H9 (cell line): ENCODE measurements at regions not wholly inside any gene's neighbourhood (a gene's known extent, or its start where the extent isn't known, plus 50 kb on each side); places are given as distances from the start of the nearest gene placed in this dataset.

Experiments
- DNase-seq: peaks from one replicate; pipeline ENCODE4 v3.0.0-alpha.2; 2017
- H2AFZ ChIP-seq: one replicate; pipeline ENCODE4 v1.6.1; 2013; ENCODE audit warnings: mild to moderate bottlenecking, low read length, control low read depth, moderate library complexity
- H2AK5ac ChIP-seq: 2 replicates; pipeline ENCODE4 v1.6.1; 2013; ENCODE audit warnings: low read length, control low read depth, mixed read lengths; ENCODE audit not compliant: insufficient read length
- H2BK120ac ChIP-seq: one replicate; pipeline ENCODE4 v1.6.1; 2013; ENCODE audit warnings: low read depth, mild to moderate bottlenecking, low read length, control low read depth, inconsistent platforms; ENCODE audit not compliant: poor library complexity, severe bottlenecking
- H2BK12ac ChIP-seq: 2 replicates; pipeline ENCODE4 v1.6.1; 2013; ENCODE audit warnings: low read length, control low read depth, mixed read lengths, low read depth; ENCODE audit not compliant: insufficient read length
- H2BK15ac ChIP-seq: 2 replicates; pipeline ENCODE4 v1.6.1; 2013; ENCODE audit warnings: low read depth, low read length, control low read depth
- H2BK20ac ChIP-seq: one replicate; pipeline ENCODE4 v1.6.1; 2013; ENCODE audit warnings: low read depth, mild to moderate bottlenecking, low read length, control low read depth, inconsistent platforms; ENCODE audit not compliant: poor library complexity, severe bottlenecking
- H2BK5ac ChIP-seq: 2 replicates; pipeline ENCODE4 v1.6.1; 2013; ENCODE audit warnings: low read length, control low read depth, mixed read lengths; ENCODE audit not compliant: insufficient read length
- H3K14ac ChIP-seq: 2 replicates; pipeline ENCODE4 v1.6.1; 2013; ENCODE audit warnings: low read length, control low read depth; ENCODE audit not compliant: insufficient read depth
- H3K18ac ChIP-seq: 2 replicates; pipeline ENCODE4 v1.6.1; 2013; ENCODE audit warnings: low read depth, mild to moderate bottlenecking, mixed read lengths, low read length, control low read depth; ENCODE audit not compliant: insufficient read length
- H3K23ac ChIP-seq: 2 replicates; pipeline ENCODE4 v1.6.1; 2013; ENCODE audit warnings: low read length, control low read depth, mixed read lengths, low read depth; ENCODE audit not compliant: insufficient read length
- H3K23me2 ChIP-seq: 2 replicates; pipeline ENCODE4 v1.6.1; 2013; ENCODE audit warnings: low read depth, mild to moderate bottlenecking, mixed read lengths, low read length, control low read depth; ENCODE audit not compliant: insufficient read length, poor library complexity, severe bottlenecking
- H3K27ac ChIP-seq: 2 replicates; pipeline ENCODE4 v1.5.1; 2013; ENCODE audit warnings: low read length, control low read depth, mixed read lengths, low read depth; ENCODE audit not compliant: insufficient read length
- H3K27me3 ChIP-seq: 2 replicates; pipeline ENCODE4 v1.6.1; 2013; ENCODE audit warnings: low read length, control low read depth, inconsistent platforms; ENCODE audit not compliant: insufficient read depth
- H3K4ac ChIP-seq: 2 replicates; pipeline ENCODE4 v1.6.1; 2013; ENCODE audit warnings: low read depth, mild to moderate bottlenecking, control low read depth, inconsistent platforms, low read length, moderate library complexity
- H3K4me1 ChIP-seq: 2 replicates; pipeline ENCODE4 v1.6.1; 2013; ENCODE audit warnings: low read length, control low read depth, inconsistent platforms; ENCODE audit not compliant: insufficient read depth
- H3K4me2 ChIP-seq: 2 replicates; pipeline ENCODE4 v1.6.1; 2013; ENCODE audit warnings: low read length, control low read depth, mixed read lengths; ENCODE audit not compliant: insufficient read length, insufficient read depth
- H3K56ac ChIP-seq: 2 replicates; pipeline ENCODE4 v1.6.1; 2013; ENCODE audit warnings: low read depth, mild to moderate bottlenecking, mixed read lengths, low read length, control low read depth; ENCODE audit not compliant: insufficient read length
- H3K79me1 ChIP-seq: 2 replicates; pipeline ENCODE4 v1.6.1; 2013; ENCODE audit warnings: low read depth, mild to moderate bottlenecking, moderate library complexity, low read length, control low read depth, inconsistent platforms; ENCODE audit not compliant: insufficient read depth, poor library complexity, severe bottlenecking
- H3K79me2 ChIP-seq: 2 replicates; pipeline ENCODE4 v1.6.1; 2013; ENCODE audit warnings: low read length, control low read depth, inconsistent platforms; ENCODE audit not compliant: insufficient read depth
- H3K9ac ChIP-seq: 2 replicates; pipeline ENCODE4 v1.6.1; 2013; ENCODE audit warnings: low read length, control low read depth, mixed read lengths; ENCODE audit not compliant: insufficient read length; ENCODE audit errors: extremely low read depth
- H3K9me3 ChIP-seq: one replicate; pipeline ENCODE4 v1.6.1; 2013; ENCODE audit warnings: low read depth, low read length, inconsistent platforms; ENCODE audit not compliant: control insufficient read depth
- H3T11ph ChIP-seq: one replicate; pipeline ENCODE4 v1.6.1; 2013; ENCODE audit warnings: mild to moderate bottlenecking, low read length, control low read depth, inconsistent platforms
- H4K20me1 ChIP-seq: one replicate; pipeline ENCODE4 v1.6.1; 2013; ENCODE audit not compliant: control insufficient read depth, insufficient read length, insufficient read depth
- H4K5ac ChIP-seq: 2 replicates; pipeline ENCODE4 v1.6.1; 2013; ENCODE audit warnings: low read depth, mild to moderate bottlenecking, mixed read lengths, low read length, control low read depth; ENCODE audit not compliant: insufficient read length
- H4K8ac ChIP-seq: replicated peaks from 2 replicates; pipeline ENCODE4 v1.6.1; 2013; ENCODE audit warnings: low read length, control low read depth, mixed read lengths, low read depth; ENCODE audit not compliant: insufficient read length
- H4K91ac ChIP-seq: 2 replicates; pipeline ENCODE4 v1.6.1; 2013; ENCODE audit warnings: low read depth, mild to moderate bottlenecking, moderate library complexity, mixed read lengths, low read length, control low read depth; ENCODE audit not compliant: insufficient read length
- H3K27ac Mint-ChIP-seq, 3 experiments: 2 replicates in 2 of 3; 3 replicates in 1 of 3; pipeline ENCODE4 v1.8.0; 2020 to 2021; ENCODE audit warnings: mixed read lengths in 3 of 3, mild to moderate bottlenecking in 1 of 3, moderate library complexity in 1 of 3
- H3K27me3 Mint-ChIP-seq: 2 replicates; pipeline ENCODE4 v1.8.0; 2021; ENCODE audit warnings: low read depth, mild to moderate bottlenecking, moderate library complexity, mixed read lengths
- H3K36me3 Mint-ChIP-seq, 3 experiments: 2 replicates in 2 of 3; 3 replicates in 1 of 3; pipeline ENCODE4 v1.8.0; 2020 to 2021; ENCODE audit warnings: low read depth in 3 of 3, mixed read lengths in 3 of 3; ENCODE audit not compliant: insufficient read depth in 1 of 3
- H3K4me1 Mint-ChIP-seq, 2 experiments: 2 replicates each; pipeline ENCODE4 v1.8.0; 2020; ENCODE audit warnings: mixed read lengths in 2 of 2
- H3K4me3 Mint-ChIP-seq, 2 experiments: 2 replicates in 1 of 2; 3 replicates in 1 of 2; pipeline ENCODE4 v1.8.0; 2020 to 2021; ENCODE audit warnings: mild to moderate bottlenecking in 2 of 2, mixed read lengths in 2 of 2, moderate library complexity in 1 of 2
- H3K9me3 Mint-ChIP-seq, 2 experiments: 2 replicates in 1 of 2; 3 replicates in 1 of 2; pipeline ENCODE4 v1.8.0; 2020; ENCODE audit warnings: mild to moderate bottlenecking in 2 of 2, mixed read lengths in 2 of 2, moderate library complexity in 1 of 2
- CTCF ChIP-seq: fragments of 200-600 bp; sonication (generic); conservative IDR thresholded peaks from 3 replicates; pipeline ENCODE4 v1.8.0; 2021; ENCODE audit warnings: antibody characterized with exemption, mild to moderate bottlenecking
- WGBS: extraction: QIAGEN DNeasy Blood & Tissue Kit; methylation state at CpG from one replicate; pipeline ENCODE4 v1.1.7; 2013; ENCODE audit warnings: missing lambda C conversion rate, low lambda C conversion rate, mixed read lengths; ENCODE audit not compliant: insufficient read length; ENCODE audit errors: extremely low coverage; 5-methylcytosine and 5-hydroxymethylcytosine counted together

DNA sequence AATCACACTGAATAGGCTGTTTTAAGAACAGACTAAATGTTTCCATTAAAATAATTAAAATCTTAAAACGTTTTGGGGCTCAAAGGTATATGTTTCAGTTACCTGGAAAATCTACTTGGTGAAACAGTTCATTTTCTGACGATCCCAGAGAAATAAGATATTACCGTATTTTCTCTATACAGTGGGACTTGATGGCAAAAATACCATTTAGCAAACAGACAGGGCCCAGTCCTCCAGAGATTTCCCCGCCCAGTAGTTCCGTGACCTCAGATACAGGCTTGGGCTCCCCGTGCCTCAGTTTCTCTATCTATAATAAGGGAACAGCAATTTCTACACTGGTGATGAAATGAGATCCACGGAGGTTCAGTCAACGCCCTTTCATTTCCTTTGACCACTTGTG, 304.4 kb downstream of the VRK1 start:
- Histone ChIP-seq H4K91ac (no peak overlapping the region), H3K23me2 (no peaks in the 10 kb centered on the region), H3K18ac (no peak overlapping the region), H2AK5ac (no peak overlapping the region), H3K56ac (no peak overlapping the region), H3K79me2 (no peaks in the 10 kb centered on the region), H2BK12ac (no peak overlapping the region), H3K4me1 (peaks cover 2% of the 10 kb centered on the region; the same call in 1 of the 2 replicates), H2BK120ac (no peak overlapping the region), H2AFZ (no peak overlapping the region), H2BK20ac (no peak overlapping the region), H3K9ac (no peak overlapping the region), H4K20me1 (no peaks in the 10 kb centered on the region), H2BK15ac (no peak overlapping the region), H3K9me3 (no peaks in the 10 kb centered on the region), H4K5ac (no peak overlapping the region), H3T11ph (no peak overlapping the region), H2BK5ac (no peak overlapping the region), H3K27me3 (no peaks in the 10 kb centered on the region), H3K4ac (no peak overlapping the region), H3K27ac (no peak overlapping the region), H3K14ac (no peak overlapping the region), H3K4me2 (no peak overlapping the region), H4K8ac (no peak overlapping the region), H3K79me1 (no peaks in the 10 kb centered on the region), H3K23ac (no peak overlapping the region)
- DNase-seq, result no peak
- no peak overlapping the region for H3K27ac Mint-ChIP-seq
- no peak overlapping the region for H3K4me3 Mint-ChIP-seq
- H3K27me3 Mint-ChIP-seq, result no peaks in the 10 kb centered on the region
- WGBS, result no CpG with 5 or more reads among the region's 8 CpGs
- no peak for TF ChIP-seq CTCF
- no peaks in the 10 kb centered on the region for H3K9me3 Mint-ChIP-seq
- H3K4me1 Mint-ChIP-seq, result peaks cover 13 to 17% of the 10 kb centered on the region in 2 experiments
- no peaks in the 10 kb centered on the region; a peak in 1 of 7 replicates for H3K36me3 Mint-ChIP-seq
